ENCODE measurements at regions not wholly inside any gene's neighbourhood (a gene's known extent, or its start where the extent isn't known, plus 50 kb on each side); places are given as distances from the start of the nearest gene placed in this dataset.

DNA sequence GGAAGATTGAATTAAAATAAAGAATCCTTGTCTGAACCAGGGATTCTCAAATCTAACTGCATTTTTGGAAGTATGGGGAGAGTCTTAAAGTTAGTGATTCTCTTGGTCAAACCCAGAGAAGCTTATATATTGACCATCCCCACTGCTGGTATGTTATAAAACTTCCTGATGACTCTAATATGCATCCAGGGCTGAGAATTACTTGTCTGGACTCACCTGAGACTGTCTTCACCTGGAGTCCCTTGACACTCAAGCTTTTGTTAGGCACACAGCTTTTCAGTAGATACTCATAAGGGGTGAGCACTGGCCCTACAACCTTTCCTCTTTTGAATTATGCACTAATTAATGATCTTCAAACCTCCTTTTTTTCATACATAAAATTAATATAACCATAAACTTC lies 149.6 kb upstream of the GULP1 start:
- no peaks in the 10 kb centered on the region for H3K36me3 ChIP-seq (ENCODE audit: control insufficient read depth in 4 of 4, insufficient read depth in 4 of 4, low read length in 3 of 4)
- no peak overlapping the region for H3K4me3 ChIP-seq (ENCODE audit: control insufficient read depth in 1 of 7, extremely low read depth in 1 of 7, insufficient read depth in 4 of 7, low read depth in 2 of 7, low read length in 6 of 7)
- H3K27me3 ChIP-seq (replicated peaks in 2 of 5; ENCODE audit: control insufficient read depth in 4 of 5, insufficient read depth in 5 of 5, low read length in 4 of 5), result no peaks in the 10 kb centered on the region
- no peak for DNase-seq
- CTCF ChIA-PET, result no interaction called here
- H3K27ac ChIP-seq (ENCODE audit: insufficient read depth in 1 of 2, low read depth in 1 of 2, low read length in 2 of 2, poor library complexity in 1 of 2, severe bottlenecking in 2 of 2), result no peak overlapping the region
- H3K9me3 ChIP-seq (ENCODE audit: control extremely low read depth in 1 of 5, control insufficient read depth in 4 of 5, insufficient read depth in 2 of 5, low read depth in 1 of 5, low read length in 4 of 5), result no peaks in the 10 kb centered on the region
- no peaks in the 10 kb centered on the region for H3K4me1 ChIP-seq (ENCODE audit: control extremely low read depth in 1 of 4, control insufficient read depth in 4 of 4, insufficient read depth in 4 of 4, low read length in 3 of 4)
- POLR2A ChIA-PET, result no interaction called here

GRCh38 chr2:188142636-188143295 lies 148.9 kb upstream of the GULP1 start:
- CTCF ChIA-PET, result no interaction called here
- DNase-seq, result no peak
- no peaks in the 10 kb centered on the region for H3K36me3 ChIP-seq (ENCODE audit: control insufficient read depth in 4 of 4, insufficient read depth in 4 of 4, low read length in 3 of 4)
- H3K27me3 ChIP-seq (replicated peaks in 2 of 5; ENCODE audit: control insufficient read depth in 4 of 5, insufficient read depth in 5 of 5, low read length in 4 of 5), result no peaks in the 10 kb centered on the region
- no peaks in the 10 kb centered on the region for H3K9me3 ChIP-seq (ENCODE audit: control extremely low read depth in 1 of 5, control insufficient read depth in 4 of 5, insufficient read depth in 2 of 5, low read depth in 1 of 5, low read length in 4 of 5)
- no peaks in the 10 kb centered on the region for H3K4me1 ChIP-seq (ENCODE audit: control extremely low read depth in 1 of 4, control insufficient read depth in 4 of 4, insufficient read depth in 4 of 4, low read length in 3 of 4)
- no peak overlapping the region for H3K27ac ChIP-seq (ENCODE audit: insufficient read depth in 1 of 2, low read depth in 1 of 2, low read length in 2 of 2, poor library complexity in 1 of 2, severe bottlenecking in 2 of 2)
- H3K4me3 ChIP-seq (ENCODE audit: control insufficient read depth in 1 of 7, extremely low read depth in 1 of 7, insufficient read depth in 4 of 7, low read depth in 2 of 7, low read length in 6 of 7), result no peak overlapping the region
- WGBS (ENCODE audit: insufficient coverage), result no CpG with 5 or more reads among the region's 3 CpGs
- POLR2A ChIA-PET, result no interaction called here

- no peaks in the 10 kb centered on the region for H3K9me3 ChIP-seq (ENCODE audit: control extremely low read depth in 1 of 5, control insufficient read depth in 4 of 5, insufficient read depth in 2 of 5, low read depth in 1 of 5, low read length in 4 of 5)
- H3K36me3 ChIP-seq (ENCODE audit: control insufficient read depth in 4 of 4, insufficient read depth in 4 of 4, low read length in 3 of 4), result no peaks in the 10 kb centered on the region
- H3K4me1 ChIP-seq (ENCODE audit: control extremely low read depth in 1 of 4, control insufficient read depth in 4 of 4, insufficient read depth in 4 of 4, low read length in 3 of 4), result no peaks in the 10 kb centered on the region
- no CpG with 5 or more reads among the region's 1 CpG for WGBS (ENCODE audit: insufficient coverage)
- H3K27ac ChIP-seq (ENCODE audit: insufficient read depth in 1 of 2, low read depth in 1 of 2, low read length in 2 of 2, poor library complexity in 1 of 2, severe bottlenecking in 2 of 2), result no peak overlapping the region
- CTCF ChIA-PET, result no interaction called here
- POLR2A ChIA-PET, result no interaction called here
- no peak overlapping the region for H3K4me3 ChIP-seq (ENCODE audit: control insufficient read depth in 1 of 7, extremely low read depth in 1 of 7, insufficient read depth in 4 of 7, low read depth in 2 of 7, low read length in 6 of 7)
- no peaks in the 10 kb centered on the region for H3K27me3 ChIP-seq (replicated peaks in 2 of 5; ENCODE audit: control insufficient read depth in 4 of 5, insufficient read depth in 5 of 5, low read length in 4 of 5)
- DNase-seq, result no peak
Observed at GRCh38 chr2:188145885-188146284, 145.8 kb upstream of the GULP1 start.

DNA sequence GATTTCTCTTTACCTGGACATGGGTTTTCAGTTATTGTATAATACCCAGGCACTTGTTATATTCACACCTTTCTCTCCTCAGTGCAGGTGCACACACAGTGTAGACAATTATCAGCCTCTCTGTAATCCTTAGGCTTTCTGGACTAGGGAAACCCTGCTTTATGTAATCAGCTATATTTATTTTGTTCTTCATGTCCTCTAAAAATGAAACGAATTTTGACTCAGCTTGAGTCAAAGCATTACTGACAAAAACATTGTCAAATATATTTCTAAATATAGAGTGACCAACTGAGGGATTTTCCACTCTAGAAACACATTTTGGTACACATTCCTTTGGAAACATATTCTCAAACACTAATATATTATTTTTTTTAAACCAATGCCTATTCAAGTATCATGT lies 144.8 kb upstream of the GULP1 start:
- Histone ChIP-seq H3K4me1 (ENCODE audit: control extremely low read depth in 1 of 4, control insufficient read depth in 4 of 4, insufficient read depth in 4 of 4, low read length in 3 of 4) (no peaks in the 10 kb centered on the region), H3K9me3 (ENCODE audit: control extremely low read depth in 1 of 5, control insufficient read depth in 4 of 5, insufficient read depth in 2 of 5, low read depth in 1 of 5, low read length in 4 of 5) (no peaks in the 10 kb centered on the region), H3K27me3 (replicated peaks in 2 of 5; ENCODE audit: control insufficient read depth in 4 of 5, insufficient read depth in 5 of 5, low read length in 4 of 5) (no peaks in the 10 kb centered on the region), H3K27ac (ENCODE audit: insufficient read depth in 1 of 2, low read depth in 1 of 2, low read length in 2 of 2, poor library complexity in 1 of 2, severe bottlenecking in 2 of 2) (no peak overlapping the region), H3K4me3 (ENCODE audit: control insufficient read depth in 1 of 7, extremely low read depth in 1 of 7, insufficient read depth in 4 of 7, low read depth in 2 of 7, low read length in 6 of 7) (no peak overlapping the region), H3K36me3 (ENCODE audit: control insufficient read depth in 4 of 4, insufficient read depth in 4 of 4, low read length in 3 of 4) (no peaks in the 10 kb centered on the region)
- DNase-seq, result no peak
- ChIA-PET CTCF (no interaction called here), POLR2A (no interaction called here)
- WGBS (ENCODE audit: insufficient coverage), result no CpG with 5 or more reads among the region's 1 CpG

DNA sequence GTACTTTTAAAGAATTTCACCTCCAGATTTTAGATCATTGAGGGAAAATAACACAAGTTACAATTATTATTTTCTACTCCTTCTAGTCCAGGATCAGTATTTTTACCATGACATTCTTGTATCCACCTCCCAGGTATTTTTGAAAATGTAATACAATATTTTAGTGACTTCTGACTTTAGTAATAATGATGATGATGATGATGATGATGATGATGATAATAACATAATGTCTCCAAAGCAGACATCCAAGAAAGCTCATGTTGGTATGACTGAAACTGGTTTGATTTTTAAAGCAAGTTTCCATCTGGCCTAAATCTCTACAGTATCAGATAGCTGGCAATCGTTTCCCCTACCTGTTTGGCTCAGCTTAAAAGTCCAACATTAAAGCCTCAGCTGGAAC lies 140.0 kb upstream of the GULP1 start:
- CTCF ChIA-PET, result interaction anchor here (1.5 kb wide), 1 partner anchor 570 kb away, joined by 3 read pairs; no protein-coding TSS in a partner anchor
- Histone ChIP-seq H3K9me3 (ENCODE audit: control extremely low read depth in 1 of 5, control insufficient read depth in 4 of 5, insufficient read depth in 2 of 5, low read depth in 1 of 5, low read length in 4 of 5) (no peaks in the 10 kb centered on the region), H3K36me3 (ENCODE audit: control insufficient read depth in 4 of 4, insufficient read depth in 4 of 4, low read length in 3 of 4) (no peaks in the 10 kb centered on the region), H3K4me1 (ENCODE audit: control extremely low read depth in 1 of 4, control insufficient read depth in 4 of 4, insufficient read depth in 4 of 4, low read length in 3 of 4) (no peaks in the 10 kb centered on the region), H3K4me3 (ENCODE audit: control insufficient read depth in 1 of 7, extremely low read depth in 1 of 7, insufficient read depth in 4 of 7, low read depth in 2 of 7, low read length in 6 of 7) (no peak overlapping the region), H3K27ac (ENCODE audit: insufficient read depth in 1 of 2, low read depth in 1 of 2, low read length in 2 of 2, poor library complexity in 1 of 2, severe bottlenecking in 2 of 2) (no peak overlapping the region), H3K27me3 (replicated peaks in 2 of 5; ENCODE audit: control insufficient read depth in 4 of 5, insufficient read depth in 5 of 5, low read length in 4 of 5) (no peaks in the 10 kb centered on the region)
- WGBS (ENCODE audit: insufficient coverage), result 100% methylated on average over 1 of the region's 1 CpG
- POLR2A ChIA-PET, result no interaction called here
- no peak for DNase-seq

DNA sequence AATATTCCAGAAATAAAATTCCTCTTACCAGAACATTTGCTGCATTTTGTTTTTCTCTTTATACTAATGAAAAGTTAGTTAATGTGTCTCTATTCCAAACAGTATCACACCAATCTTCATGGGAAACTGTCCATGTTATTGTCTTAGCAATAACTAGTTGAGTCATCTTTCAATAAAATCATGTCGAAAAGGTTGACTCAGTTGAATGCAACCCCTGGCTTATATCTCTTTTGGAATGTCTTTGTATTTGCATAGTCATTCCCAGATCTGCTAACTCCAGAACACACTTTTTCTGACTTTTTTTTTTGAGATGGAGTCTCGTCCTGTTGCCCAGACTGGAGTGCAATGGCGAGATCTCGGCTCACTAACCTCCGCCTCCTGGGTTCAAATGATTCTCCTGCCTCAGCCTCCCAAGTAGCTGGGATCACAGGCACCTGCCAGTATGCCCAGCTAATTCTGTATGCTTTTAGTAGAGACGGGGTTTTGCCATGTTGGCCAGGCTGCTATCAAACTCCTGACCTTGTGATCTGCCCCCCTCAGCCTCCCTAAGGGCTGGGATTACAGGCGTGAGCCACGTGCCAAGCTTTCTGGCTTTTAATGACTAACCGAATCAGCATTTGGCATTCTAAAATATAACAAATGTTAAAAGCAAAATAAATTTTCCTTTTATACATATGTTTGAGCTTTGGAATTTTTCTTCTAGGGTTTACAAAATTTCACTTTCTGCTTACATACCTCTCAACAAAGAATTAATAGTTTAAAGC lies 133.2 kb upstream of the GULP1 start:
- no peak for DNase-seq
- ChIA-PET POLR2A (no interaction called here), CTCF (no interaction called here)
- Histone ChIP-seq H3K36me3 (ENCODE audit: control insufficient read depth in 4 of 4, insufficient read depth in 4 of 4, low read length in 3 of 4) (no peaks in the 10 kb centered on the region), H3K27me3 (replicated peaks in 2 of 5; ENCODE audit: control insufficient read depth in 4 of 5, insufficient read depth in 5 of 5, low read length in 4 of 5) (no peaks in the 10 kb centered on the region), H3K9me3 (ENCODE audit: control extremely low read depth in 1 of 5, control insufficient read depth in 4 of 5, insufficient read depth in 2 of 5, low read depth in 1 of 5, low read length in 4 of 5) (no peaks in the 10 kb centered on the region), H3K4me1 (ENCODE audit: control extremely low read depth in 1 of 4, control insufficient read depth in 4 of 4, insufficient read depth in 4 of 4, low read length in 3 of 4) (no peaks in the 10 kb centered on the region), H3K4me3 (ENCODE audit: control insufficient read depth in 1 of 7, extremely low read depth in 1 of 7, insufficient read depth in 4 of 7, low read depth in 2 of 7, low read length in 6 of 7) (no peak overlapping the region), H3K27ac (ENCODE audit: insufficient read depth in 1 of 2, low read depth in 1 of 2, low read length in 2 of 2, poor library complexity in 1 of 2, severe bottlenecking in 2 of 2) (no peak overlapping the region)
- WGBS (ENCODE audit: insufficient coverage), result 95% methylated on average over 4 of the region's 9 CpGs

GRCh38 chr2:188159484-188159883 lies 132.2 kb upstream of the GULP1 start:
- H3K9me3 ChIP-seq (ENCODE audit: control extremely low read depth in 1 of 5, control insufficient read depth in 4 of 5, insufficient read depth in 2 of 5, low read depth in 1 of 5, low read length in 4 of 5), result no peaks in the 10 kb centered on the region
- no peak for DNase-seq
- H3K4me1 ChIP-seq (ENCODE audit: control extremely low read depth in 1 of 4, control insufficient read depth in 4 of 4, insufficient read depth in 4 of 4, low read length in 3 of 4), result no peaks in the 10 kb centered on the region
- POLR2A ChIA-PET, result interaction anchor here (1.3 kb wide), 1 partner anchor 147 kb away, joined by 3 read pairs; no protein-coding TSS in a partner anchor
- CTCF ChIA-PET, result no interaction called here
- no peaks in the 10 kb centered on the region for H3K36me3 ChIP-seq (ENCODE audit: control insufficient read depth in 4 of 4, insufficient read depth in 4 of 4, low read length in 3 of 4)
- no peak overlapping the region for H3K27ac ChIP-seq (ENCODE audit: insufficient read depth in 1 of 2, low read depth in 1 of 2, low read length in 2 of 2, poor library complexity in 1 of 2, severe bottlenecking in 2 of 2)
- no peak overlapping the region for H3K4me3 ChIP-seq (ENCODE audit: control insufficient read depth in 1 of 7, extremely low read depth in 1 of 7, insufficient read depth in 4 of 7, low read depth in 2 of 7, low read length in 6 of 7)
- H3K27me3 ChIP-seq (replicated peaks in 2 of 5; ENCODE audit: control insufficient read depth in 4 of 5, insufficient read depth in 5 of 5, low read length in 4 of 5), result no peaks in the 10 kb centered on the region
- no CpG with 5 or more reads among the region's 2 CpGs for WGBS (ENCODE audit: insufficient coverage)
